ENCODE measurements at regions not wholly inside any gene's neighbourhood (a gene's known extent, or its start where the extent isn't known, plus 50 kb on each side); places are given as distances from the start of the nearest gene placed in this dataset.

GRCh38 chr5:158524070-158524469 lies 575.6 kb downstream of the EBF1 start:
- Histone ChIP-seq H3K79me2 (ENCODE audit: control insufficient read depth, insufficient read depth, low read length) (no peaks in the 10 kb centered on the region), H3K4me2 (ENCODE audit: control insufficient read depth, extremely low read depth, insufficient read depth, low read depth, low read length) (no peak overlapping the region), H3K9ac (ENCODE audit: control insufficient read depth, extremely low read depth, insufficient read depth, low read length) (no peak overlapping the region), H3K9me3 (ENCODE audit: control insufficient read depth, low read depth, low read length) (no peaks in the 10 kb centered on the region), H3K4me3 (ENCODE audit: control insufficient read depth in 2 of 3, extremely low read depth in 1 of 3, insufficient read depth in 2 of 3, low read depth in 1 of 3, low read length in 3 of 3) (no peak overlapping the region), H4K20me1 (ENCODE audit: control insufficient read depth, extremely low read depth, insufficient read depth, low read length) (no peaks in the 10 kb centered on the region), H2AFZ (ENCODE audit: control insufficient read depth, low read length) (no peak overlapping the region), H3K9me1 (ENCODE audit: control insufficient read depth, extremely low read depth, insufficient read depth, low read length) (no peaks in the 10 kb centered on the region), H3K4me1 (ENCODE audit: control insufficient read depth, extremely low read depth, insufficient read depth, low read length) (no peaks in the 10 kb centered on the region), H3K27me3 (ENCODE audit: control insufficient read depth, extremely low read depth, insufficient read depth, low read length) (no peaks in the 10 kb centered on the region), H3K36me3 (ENCODE audit: control insufficient read depth in 2 of 2, extremely low read depth in 1 of 2, insufficient read depth in 2 of 2, low read length in 2 of 2) (no peaks in the 10 kb centered on the region), H3K27ac (ENCODE audit: control insufficient read depth, insufficient read depth, low read length) (no peak overlapping the region)
- TF ChIP-seq EZH2 (IDR thresholded peaks at IDR 0.05; ENCODE audit: low read length) = no peak
- dilution Hi-C loops (cut with MboI; ENCODE audit: extremely low pct_ligation_motif_present, low sequenced_read_pairs) = no loop called here
- FAIRE-seq (no peak), DNase-seq (ENCODE audit: low read depth, low spot score) (no peak)

GRCh38 chr5:158522776-158523175 lies 576.9 kb downstream of the EBF1 start:
- Histone ChIP-seq H3K36me3 (ENCODE audit: control insufficient read depth in 2 of 2, extremely low read depth in 1 of 2, insufficient read depth in 2 of 2, low read length in 2 of 2) (no peaks in the 10 kb centered on the region), H3K4me2 (ENCODE audit: control insufficient read depth, extremely low read depth, insufficient read depth, low read depth, low read length) (no peak overlapping the region), H3K4me3 (ENCODE audit: control insufficient read depth in 2 of 3, extremely low read depth in 1 of 3, insufficient read depth in 2 of 3, low read depth in 1 of 3, low read length in 3 of 3) (no peak overlapping the region), H3K27me3 (ENCODE audit: control insufficient read depth, extremely low read depth, insufficient read depth, low read length) (no peaks in the 10 kb centered on the region), H3K4me1 (ENCODE audit: control insufficient read depth, extremely low read depth, insufficient read depth, low read length) (no peaks in the 10 kb centered on the region), H3K9ac (ENCODE audit: control insufficient read depth, extremely low read depth, insufficient read depth, low read length) (no peak overlapping the region), H3K9me1 (ENCODE audit: control insufficient read depth, extremely low read depth, insufficient read depth, low read length) (no peaks in the 10 kb centered on the region), H4K20me1 (ENCODE audit: control insufficient read depth, extremely low read depth, insufficient read depth, low read length) (no peaks in the 10 kb centered on the region), H3K9me3 (ENCODE audit: control insufficient read depth, low read depth, low read length) (no peaks in the 10 kb centered on the region), H3K79me2 (ENCODE audit: control insufficient read depth, insufficient read depth, low read length) (no peaks in the 10 kb centered on the region), H3K27ac (ENCODE audit: control insufficient read depth, insufficient read depth, low read length) (no peak overlapping the region), H2AFZ (ENCODE audit: control insufficient read depth, low read length) (no peak overlapping the region)
- no peak for FAIRE-seq
- TF ChIP-seq EZH2 (IDR thresholded peaks at IDR 0.05; ENCODE audit: low read length) (no peak), CTCF (optimal IDR thresholded peaks at IDR 0.05 in 1 of 3, IDR thresholded peaks at IDR 0.05 in 1 of 3, conservative IDR thresholded peaks at IDR 0.05 in 1 of 3; ENCODE audit: extremely low read depth in 1 of 3, insufficient read depth in 2 of 3, low read length in 3 of 3) (no peak)
- no peak for DNase-seq (ENCODE audit: low read depth, low spot score)
- dilution Hi-C loops (cut with MboI; ENCODE audit: extremely low pct_ligation_motif_present, low sequenced_read_pairs) = no loop called here

GRCh38 chr5:158521995-158522394 lies 577.7 kb downstream of the EBF1 start:
- Histone ChIP-seq H3K9ac (ENCODE audit: control insufficient read depth, extremely low read depth, insufficient read depth, low read length) (no peak overlapping the region), H3K79me2 (ENCODE audit: control insufficient read depth, insufficient read depth, low read length) (no peaks in the 10 kb centered on the region), H3K36me3 (ENCODE audit: control insufficient read depth in 2 of 2, extremely low read depth in 1 of 2, insufficient read depth in 2 of 2, low read length in 2 of 2) (no peaks in the 10 kb centered on the region), H3K4me1 (ENCODE audit: control insufficient read depth, extremely low read depth, insufficient read depth, low read length) (no peaks in the 10 kb centered on the region), H3K27ac (ENCODE audit: control insufficient read depth, insufficient read depth, low read length) (no peak overlapping the region), H4K20me1 (ENCODE audit: control insufficient read depth, extremely low read depth, insufficient read depth, low read length) (no peaks in the 10 kb centered on the region), H3K27me3 (ENCODE audit: control insufficient read depth, extremely low read depth, insufficient read depth, low read length) (no peaks in the 10 kb centered on the region), H3K9me1 (ENCODE audit: control insufficient read depth, extremely low read depth, insufficient read depth, low read length) (no peaks in the 10 kb centered on the region), H3K4me3 (ENCODE audit: control insufficient read depth in 2 of 3, extremely low read depth in 1 of 3, insufficient read depth in 2 of 3, low read depth in 1 of 3, low read length in 3 of 3) (no peak overlapping the region), H2AFZ (ENCODE audit: control insufficient read depth, low read length) (no peak overlapping the region), H3K9me3 (ENCODE audit: control insufficient read depth, low read depth, low read length) (no peaks in the 10 kb centered on the region), H3K4me2 (ENCODE audit: control insufficient read depth, extremely low read depth, insufficient read depth, low read depth, low read length) (no peak overlapping the region)
- TF ChIP-seq EZH2 (IDR thresholded peaks at IDR 0.05; ENCODE audit: low read length) (no peak), CTCF (optimal IDR thresholded peaks at IDR 0.05 in 1 of 3, IDR thresholded peaks at IDR 0.05 in 1 of 3, conservative IDR thresholded peaks at IDR 0.05 in 1 of 3; ENCODE audit: extremely low read depth in 1 of 3, insufficient read depth in 2 of 3, low read length in 3 of 3) (no peak)
- FAIRE-seq (no peak), DNase-seq (ENCODE audit: low read depth, low spot score) (no peak)
- dilution Hi-C loops (cut with MboI; ENCODE audit: extremely low pct_ligation_motif_present, low sequenced_read_pairs) = no loop called here

Measured in keratinocyte (primary cell).